ENCODE measurements at regions not wholly inside any gene's neighbourhood (a gene's known extent, or its start where the extent isn't known, plus 50 kb on each side); places are given as distances from the start of the nearest gene placed in this dataset.
"Not testable (repeated sequence)": the region's sequence is repeated elsewhere in the genome, so short reads cannot be mapped to it uniquely, and the experiment has no call there.

DNA sequence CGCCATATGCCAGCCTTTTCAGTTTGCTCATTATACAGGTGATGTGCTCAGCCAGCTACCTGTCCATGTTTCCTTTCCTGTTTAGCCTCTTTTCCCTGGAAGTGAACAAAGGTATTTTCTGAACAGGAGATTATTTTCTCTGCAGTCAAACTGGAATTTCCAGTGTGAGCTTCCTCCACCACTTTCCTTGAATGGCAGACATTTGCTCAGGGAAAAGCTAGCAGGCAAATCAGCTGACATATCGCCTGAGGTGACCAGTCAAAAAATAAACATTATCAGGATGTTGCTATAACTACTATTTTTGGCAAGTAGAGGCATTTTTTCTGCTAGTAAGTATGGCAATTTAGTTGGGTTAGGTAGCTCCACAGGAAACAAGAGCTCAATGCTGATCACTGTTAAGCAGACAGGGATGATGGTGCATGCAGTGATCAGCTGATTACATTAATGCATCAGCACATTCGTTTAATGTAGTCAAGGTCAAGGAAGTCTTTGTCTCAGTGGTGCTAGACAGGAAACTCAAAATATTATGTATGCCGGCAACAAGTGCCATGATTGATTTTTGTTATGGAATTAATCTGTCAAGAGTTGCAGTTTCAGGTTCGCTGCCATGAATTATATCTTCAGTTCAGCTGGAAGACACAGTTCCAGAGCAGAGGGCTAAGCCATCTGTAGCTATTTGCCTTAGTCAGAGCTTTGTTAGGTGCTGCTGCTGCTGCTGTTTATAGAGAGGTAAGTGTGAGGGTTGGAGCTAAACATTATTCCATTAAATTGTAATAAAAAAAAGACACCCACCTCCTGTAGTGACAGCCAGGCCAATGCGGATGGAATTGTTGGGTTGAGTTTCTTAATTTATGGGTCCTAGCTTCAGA, 179.7 kb upstream of the ST6GALNAC5 start:
- DNase-seq: no peak

- no peak for DNase-seq
These were observed 176.5 kb upstream of the ST6GALNAC5 start for GRCh38 chr1:76690766-76691165.

- DNase-seq: no peak
These were observed 171.7 kb upstream of the ST6GALNAC5 start for GRCh38 chr1:76695535-76695934.

DNA sequence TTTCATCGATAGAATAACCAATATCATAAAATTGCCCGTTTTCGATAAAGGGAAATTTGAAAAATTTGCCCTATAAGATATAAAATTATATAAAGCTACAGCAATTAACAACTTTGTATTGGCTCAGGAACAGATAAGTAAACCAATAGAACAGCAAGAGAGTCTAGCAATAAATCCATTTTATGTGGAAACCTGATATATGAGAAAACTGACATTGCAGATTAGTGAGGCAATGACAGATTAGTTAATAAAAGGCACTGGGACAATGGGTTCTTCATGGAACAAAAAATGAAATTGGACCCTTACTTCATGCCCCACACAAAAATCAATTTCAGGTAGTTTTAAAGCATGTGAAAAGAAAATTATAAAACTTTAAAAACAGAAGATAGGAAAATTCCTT, 169.9 kb upstream of the ST6GALNAC5 start:
- DNase-seq: no peak

DNA sequence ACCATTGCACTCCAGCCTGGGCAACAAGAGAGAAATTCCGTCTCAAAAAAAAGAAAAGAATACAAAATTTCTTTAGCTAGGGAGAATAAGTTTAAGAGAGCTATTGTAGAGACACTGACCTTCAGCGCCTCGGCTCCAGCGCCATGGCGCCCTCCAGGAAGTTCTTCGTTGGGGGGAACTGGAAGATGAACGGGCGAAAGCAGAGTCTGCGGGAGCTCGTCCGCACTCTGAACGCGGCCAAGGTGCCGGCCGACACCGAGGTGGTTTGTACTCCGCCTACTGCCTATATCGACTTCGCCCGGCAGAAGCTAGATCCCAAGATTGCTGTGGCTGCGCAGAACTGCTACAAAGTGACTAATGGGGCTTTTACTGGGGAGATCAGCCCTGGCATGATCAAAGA, 167.6 kb upstream of the ST6GALNAC5 start:
- not testable (repeated sequence) for DNase-seq

GRCh38 chr1:76700200-76700599, 167.1 kb upstream of the ST6GALNAC5 start:
- DNase-seq: not testable (repeated sequence)

DNA sequence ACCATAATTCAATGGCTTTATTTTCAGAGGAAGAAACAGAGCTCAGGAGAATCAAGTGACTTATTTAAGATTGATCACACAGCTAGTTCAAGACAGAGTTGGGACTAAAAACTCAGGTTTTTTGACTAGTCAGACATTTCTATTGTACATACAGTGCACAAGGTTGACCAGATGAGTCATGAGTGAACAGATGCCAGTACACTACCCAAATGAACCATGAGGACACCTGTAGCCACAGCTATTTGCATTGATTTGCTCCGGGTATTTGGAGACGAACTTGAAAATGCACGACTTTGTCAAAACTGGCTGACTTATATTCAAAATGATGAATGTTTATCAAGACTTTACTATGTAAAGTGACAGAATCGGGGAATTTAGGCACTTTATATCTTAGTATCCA, 161.7 kb upstream of the ST6GALNAC5 start:
- no peak for DNase-seq

DNA sequence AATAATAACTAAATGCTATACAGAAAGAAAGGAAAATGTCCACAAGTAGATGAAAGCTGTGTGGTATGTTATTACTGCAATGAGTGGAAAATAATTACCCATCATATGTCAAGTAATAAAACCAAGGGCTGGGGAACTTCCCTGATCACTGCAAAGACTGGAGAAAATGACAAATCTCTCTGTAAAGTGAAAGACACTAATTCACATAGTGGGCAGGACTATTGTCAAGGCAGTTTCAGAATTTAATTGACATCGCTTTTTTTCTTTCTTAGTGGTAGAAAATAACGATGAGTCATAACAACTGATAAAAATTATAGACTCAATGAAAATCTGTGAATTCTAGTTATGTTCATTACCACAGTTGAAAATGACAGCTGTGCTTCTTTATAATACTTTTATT, 153.7 kb upstream of the ST6GALNAC5 start:
- no peak for DNase-seq

GRCh38 chr1:76715474-76715873, 151.8 kb upstream of the ST6GALNAC5 start:
- no peak for DNase-seq

- DNase-seq: no peak
These were observed 143.3 kb upstream of the ST6GALNAC5 start for GRCh38 chr1:76723949-76724348.

DNA sequence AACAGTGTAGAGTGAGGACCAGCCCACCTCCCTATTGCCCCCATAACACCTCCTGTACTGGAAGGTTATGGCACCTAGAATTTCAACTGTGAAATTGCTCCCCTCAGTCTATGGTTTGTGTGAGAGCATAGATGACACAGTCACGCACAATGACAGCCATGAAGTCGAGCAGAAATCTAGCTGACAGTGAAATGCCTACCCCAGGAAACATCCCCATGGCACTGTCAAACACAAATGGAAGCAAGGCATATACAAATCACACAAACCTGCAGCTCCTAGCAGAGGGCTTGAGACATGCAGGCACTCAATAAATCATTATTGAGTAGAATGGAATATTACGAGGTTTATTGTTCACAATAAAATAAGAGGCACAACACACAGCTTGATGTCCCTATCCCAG, 142.5 kb upstream of the ST6GALNAC5 start:
- DNase-seq: no peak

DNA sequence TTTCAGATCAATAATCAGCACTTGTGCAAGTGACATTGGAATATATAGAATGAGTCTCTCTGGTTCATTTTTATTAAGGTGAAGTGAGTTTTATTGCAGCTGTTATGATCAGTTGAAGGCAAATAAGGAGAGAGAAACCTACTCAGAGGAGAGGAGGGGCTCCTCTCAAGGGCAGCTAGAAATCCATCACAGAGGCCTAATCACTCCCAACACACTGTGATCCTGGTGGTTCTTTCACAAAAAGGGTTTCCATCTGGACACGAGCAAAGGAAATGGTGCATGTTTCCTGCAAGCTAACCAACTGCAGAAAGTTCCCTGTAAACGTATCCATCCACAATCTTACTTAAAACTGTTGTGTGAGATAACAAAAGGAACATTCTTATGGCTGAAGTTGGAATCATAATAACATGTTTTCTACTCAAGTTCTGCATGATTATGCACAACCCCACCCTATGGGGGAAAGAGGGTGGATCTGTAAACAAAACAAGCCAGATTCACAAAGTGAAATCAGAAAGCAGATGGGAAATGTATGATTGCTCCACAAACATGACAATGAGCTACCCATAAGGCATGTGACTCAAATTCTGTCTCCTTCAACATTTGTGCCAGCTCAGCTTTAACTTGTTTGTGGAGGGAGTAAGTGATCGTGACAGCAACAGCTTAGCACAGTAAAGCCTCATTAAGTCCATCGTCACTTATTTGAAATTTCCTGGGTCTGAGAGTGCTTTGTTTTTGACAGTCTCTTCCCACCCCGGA, 141.2 kb upstream of the ST6GALNAC5 start:
- DNase-seq: no peak

DNA sequence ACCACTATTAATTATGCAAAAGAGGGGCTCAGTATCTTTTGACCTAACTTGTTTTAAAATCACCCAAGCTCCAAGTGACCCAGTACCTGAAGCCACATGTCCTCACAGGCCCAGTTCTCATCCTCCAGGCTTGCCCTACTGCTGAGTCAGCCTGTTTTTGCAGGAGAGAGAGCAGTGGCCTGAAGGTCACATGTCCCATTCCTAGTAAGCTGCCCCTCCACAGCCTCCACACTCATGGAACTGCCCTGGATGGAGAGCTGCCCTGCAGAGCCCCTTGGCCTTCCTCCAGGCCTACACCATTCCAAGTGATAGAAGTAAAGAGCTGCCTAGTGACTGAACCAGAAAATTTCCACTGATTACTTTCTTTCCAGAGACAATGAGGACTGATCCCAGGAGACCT, 139.8 kb upstream of the ST6GALNAC5 start:
- no peak for DNase-seq

DNA sequence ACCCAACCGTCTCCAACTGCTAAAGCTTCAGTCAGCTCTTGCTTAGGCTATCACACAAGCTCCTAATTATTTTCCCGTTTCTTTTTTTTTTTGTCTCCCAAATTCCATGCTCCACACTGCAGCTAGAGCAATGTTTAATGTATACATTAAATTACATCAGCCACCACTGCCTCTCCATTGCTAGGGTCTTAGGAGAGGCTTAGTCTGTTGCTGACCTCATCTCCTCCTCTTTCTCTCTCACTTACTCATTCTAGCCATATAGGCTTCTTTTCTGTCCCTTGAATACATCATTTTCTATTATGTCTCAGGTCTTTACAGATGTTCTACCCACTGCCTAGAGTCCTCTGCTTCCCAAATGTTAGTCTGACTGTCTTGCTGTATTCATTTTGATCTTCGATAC, 138.1 kb upstream of the ST6GALNAC5 start:
- no peak for DNase-seq

GRCh38 chr1:76730027-76730426, 137.3 kb upstream of the ST6GALNAC5 start:
- DNase-seq: no peak

- DNase-seq: not testable (repeated sequence)
These were observed 128.9 kb upstream of the ST6GALNAC5 start for GRCh38 chr1:76738355-76738754.

DNA sequence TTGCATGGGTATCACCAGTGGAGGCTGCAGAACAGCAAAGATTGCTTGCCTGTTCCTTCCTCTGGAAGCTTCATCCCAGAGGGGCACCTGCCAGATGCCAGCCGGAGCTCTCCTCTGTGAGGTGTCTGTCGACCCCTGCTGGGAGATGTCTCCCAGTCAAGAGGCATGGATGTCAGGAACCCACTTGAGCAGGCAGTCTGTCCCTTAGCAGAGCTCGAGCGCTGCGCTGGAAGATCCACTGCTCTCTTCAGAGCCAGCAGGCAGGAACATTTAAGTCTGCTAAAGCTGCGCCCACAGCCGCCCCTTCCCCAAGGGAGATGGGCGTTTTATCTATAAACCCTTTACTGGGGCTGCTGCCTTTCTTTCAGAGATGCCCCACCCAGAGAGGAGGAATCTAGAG, 126.3 kb upstream of the ST6GALNAC5 start:
- not testable (repeated sequence) for DNase-seq

- DNase-seq: no peak
These were observed 122.3 kb upstream of the ST6GALNAC5 start for GRCh38 chr1:76744989-76745388.

DNA sequence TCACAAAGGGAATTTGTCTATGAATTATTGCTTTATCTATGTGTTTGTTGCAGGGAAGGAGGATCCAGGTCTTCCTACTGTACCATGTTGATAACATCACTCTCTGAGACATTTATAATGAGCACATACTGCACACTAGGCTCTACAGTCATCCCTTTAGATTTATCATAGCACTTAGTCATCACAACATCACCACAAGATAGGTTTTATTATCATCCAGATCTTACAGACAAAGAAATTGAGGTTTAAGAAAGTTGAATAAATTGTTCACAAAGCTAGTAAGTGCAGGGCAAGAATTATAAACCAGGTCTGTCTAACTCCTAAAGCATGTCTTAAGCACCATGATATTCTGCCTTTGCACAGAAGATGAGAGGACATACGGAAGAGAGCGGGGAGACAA, 121.1 kb upstream of the ST6GALNAC5 start:
- DNase-seq: no peak

GRCh38 chr1:76754730-76755129, 112.5 kb upstream of the ST6GALNAC5 start:
- DNase-seq: no peak

DNA sequence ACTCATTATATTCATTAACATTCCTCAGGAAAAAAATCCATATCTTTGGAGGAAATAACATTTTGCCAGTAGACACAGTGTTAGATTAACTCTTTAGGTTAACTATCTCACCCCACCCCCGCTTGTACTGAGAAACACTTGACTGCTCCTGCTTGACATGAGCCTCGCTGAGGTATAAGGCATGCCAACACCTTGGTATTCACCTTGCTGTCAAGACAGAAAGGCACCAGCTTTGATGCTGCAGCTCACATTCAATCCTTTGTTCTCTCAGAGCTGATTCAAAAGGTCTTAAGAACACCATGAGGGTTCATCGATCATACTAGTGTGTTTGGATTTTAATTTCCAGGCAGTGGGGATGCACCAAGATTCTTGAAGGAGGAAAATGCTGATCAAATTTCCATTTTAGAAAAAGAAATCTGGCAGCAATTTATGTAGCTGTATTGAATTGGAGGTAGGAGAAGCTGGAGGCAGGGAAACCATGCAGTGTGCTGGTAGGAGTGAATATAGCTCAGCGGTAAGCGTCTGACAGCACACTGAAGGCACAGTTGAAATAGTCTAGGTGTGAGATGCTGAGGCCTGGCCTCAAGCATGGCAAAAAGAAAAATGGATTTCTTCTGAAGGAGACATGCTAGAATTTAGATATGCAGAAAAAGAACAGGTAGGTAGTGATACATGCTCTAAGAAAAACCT, 108.0 kb upstream of the ST6GALNAC5 start:
- DNase-seq: no peak

- no peak for DNase-seq
These were observed 107.3 kb upstream of the ST6GALNAC5 start for GRCh38 chr1:76759950-76760349.

DNA sequence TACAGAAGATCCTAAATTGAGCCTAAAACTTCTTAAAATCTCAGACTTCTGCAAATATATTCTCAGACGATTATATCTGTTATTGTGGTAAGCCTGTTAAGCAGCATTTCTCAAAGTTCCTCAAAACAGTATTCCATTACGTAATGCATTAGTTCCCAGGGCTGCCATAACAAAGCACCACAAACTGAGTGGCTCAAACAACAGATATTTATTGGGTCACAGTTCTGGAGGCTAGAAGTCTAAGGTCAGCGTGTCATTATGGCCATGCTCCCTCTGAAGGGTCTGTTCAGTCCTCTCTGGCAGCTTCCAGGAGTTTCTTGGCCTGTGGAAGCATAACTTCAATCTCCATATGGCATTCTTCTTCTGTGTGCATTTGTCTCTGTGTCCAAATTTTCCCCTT, 103.5 kb upstream of the ST6GALNAC5 start:
- no peak for DNase-seq
